Kidney (tissue), 13 donors: ENCODE measurements at regions not wholly inside any gene's neighbourhood (a gene's known extent, or its start where the extent isn't known, plus 50 kb on each side); places are given as distances from the start of the nearest gene placed in this dataset.
"Not testable (repeated sequence)": the region's sequence is repeated elsewhere in the genome, so short reads cannot be mapped to it uniquely, and the experiment has no call there.

ENCODE experiments used
- DNase-seq, 5 donors: peaks; one replicate each; pipeline ENCODE4 v3.0.0-alpha.2; 2013 to 2020
- FAIRE-seq: peaks from 2 replicates; lab custom pipeline; 2012; peaks lifted over from hg19 to GRCh38; lab: Jason Lieb, UNC
- H3K27ac ChIP-seq, 2 donors: one replicate each; pipeline ENCODE4 v1.7.0; 2013; ENCODE audit warnings: low read depth in 2 of 2, low read length in 2 of 2, inconsistent platforms in 1 of 2
- H3K27me3 ChIP-seq: one replicate; pipeline ENCODE4 v1.7.1; 2013; ENCODE audit warnings: low read length, inconsistent platforms; ENCODE audit not compliant: control insufficient read depth, insufficient read depth
- H3K36me3 ChIP-seq, 3 donors: one replicate each; pipeline versions ENCODE4 v1.7.0 to v1.7.1; 2013; ENCODE audit warnings: low read length in 3 of 3, control low read depth in 1 of 3, inconsistent platforms in 1 of 3; ENCODE audit not compliant: insufficient read depth in 3 of 3, control insufficient read depth in 2 of 3
- H3K4me1 ChIP-seq, 3 donors: one replicate each; pipeline versions ENCODE4 v1.7.0 to v1.7.1; 2013; ENCODE audit warnings: low read length in 3 of 3, inconsistent platforms in 1 of 3, low read depth in 1 of 3; ENCODE audit not compliant: control insufficient read depth in 2 of 3, insufficient read depth in 2 of 3
- H3K4me3 ChIP-seq, 3 donors: one replicate each; pipeline versions ENCODE4 v1.7.0 to v1.8.1; 2013; ENCODE audit warnings: low read length in 3 of 3, control low read depth in 1 of 3, inconsistent platforms in 1 of 3
- H3K9ac ChIP-seq, 3 donors: one replicate each; pipeline versions ENCODE4 v1.7.0 to v1.7.1; 2013; ENCODE audit warnings: low read length in 3 of 3, control low read depth in 1 of 3, inconsistent platforms in 1 of 3
- H3K9me3 ChIP-seq, 3 donors: one replicate each; pipeline versions ENCODE4 v1.7.0 to v1.7.1; 2013; ENCODE audit warnings: low read length in 3 of 3, control low read depth in 1 of 3, inconsistent platforms in 1 of 3; ENCODE audit not compliant: control insufficient read depth in 2 of 3, insufficient read depth in 1 of 3
- intact Hi-C: fragments of 100-400 bp; cut with DNase I; formaldehyde crosslinking; loops from one replicate; pipeline ENCODE4 v1.11.1; 2022
- TF ChIP-seq, protein P1 (sequence below): IDR thresholded peaks from 3 replicates; pipeline ENCODE4 v1.5.1; 2012; ENCODE audit warnings: mild to moderate bottlenecking, moderate library complexity, borderline replicate concordance; ENCODE audit not compliant: insufficient read depth; ENCODE audit errors: extremely low read depth
- donor health status: control.
- donor health status: control.
- donor health status: control.
- donor health status: control.
- donor health status: control.
- donor health status: DM: yes; HTN: yes; CAD: no.
- donor health status: Normal renal cell carcinoma (clear cell type).

DNA sequence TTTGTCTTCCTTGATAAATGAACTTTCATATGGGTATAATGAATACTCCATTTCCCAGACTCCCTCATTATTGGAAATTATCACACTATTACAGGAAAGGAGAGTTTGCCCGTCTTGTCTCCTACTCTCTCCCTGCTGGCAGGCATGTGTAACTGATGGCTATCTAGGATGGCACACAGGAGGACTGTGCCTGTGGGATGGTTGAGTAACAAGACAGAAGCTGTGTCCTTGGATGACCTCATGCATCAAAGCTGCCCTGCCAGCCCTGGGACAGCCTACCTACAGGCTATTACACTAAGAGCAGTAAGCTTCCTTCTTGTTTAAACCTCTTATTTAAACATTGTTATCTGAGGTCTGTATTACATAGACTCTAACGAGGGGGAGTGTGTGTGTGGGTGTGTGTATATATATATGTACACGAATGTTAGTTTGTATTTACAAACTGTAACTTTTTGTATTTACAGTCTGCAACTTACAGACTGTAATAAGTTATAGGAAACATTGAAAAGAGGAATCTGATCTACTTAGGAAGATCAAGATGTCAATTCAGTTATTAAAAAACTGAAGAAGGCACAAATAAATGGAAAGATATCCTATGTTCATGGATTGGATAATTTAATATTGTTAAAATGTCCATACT lies 247.6 kb upstream of the ACO1 start:
- Histone ChIP-seq H3K4me3 (no peak overlapping the region), H3K4me1 (no peaks in the 10 kb centered on the region), H3K27ac (no peak overlapping the region), H3K9ac (no peak overlapping the region), H3K9me3 (no peaks in the 10 kb centered on the region), H3K36me3 (no peaks in the 10 kb centered on the region), H3K27me3 (no peaks in the 10 kb centered on the region)
- intact Hi-C loops, result no loop called here
- TF ChIP-seq, protein P1, sequence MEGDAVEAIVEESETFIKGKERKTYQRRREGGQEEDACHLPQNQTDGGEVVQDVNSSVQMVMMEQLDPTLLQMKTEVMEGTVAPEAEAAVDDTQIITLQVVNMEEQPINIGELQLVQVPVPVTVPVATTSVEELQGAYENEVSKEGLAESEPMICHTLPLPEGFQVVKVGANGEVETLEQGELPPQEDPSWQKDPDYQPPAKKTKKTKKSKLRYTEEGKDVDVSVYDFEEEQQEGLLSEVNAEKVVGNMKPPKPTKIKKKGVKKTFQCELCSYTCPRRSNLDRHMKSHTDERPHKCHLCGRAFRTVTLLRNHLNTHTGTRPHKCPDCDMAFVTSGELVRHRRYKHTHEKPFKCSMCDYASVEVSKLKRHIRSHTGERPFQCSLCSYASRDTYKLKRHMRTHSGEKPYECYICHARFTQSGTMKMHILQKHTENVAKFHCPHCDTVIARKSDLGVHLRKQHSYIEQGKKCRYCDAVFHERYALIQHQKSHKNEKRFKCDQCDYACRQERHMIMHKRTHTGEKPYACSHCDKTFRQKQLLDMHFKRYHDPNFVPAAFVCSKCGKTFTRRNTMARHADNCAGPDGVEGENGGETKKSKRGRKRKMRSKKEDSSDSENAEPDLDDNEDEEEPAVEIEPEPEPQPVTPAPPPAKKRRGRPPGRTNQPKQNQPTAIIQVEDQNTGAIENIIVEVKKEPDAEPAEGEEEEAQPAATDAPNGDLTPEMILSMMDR, result no peak
- DNase-seq (no peak), FAIRE-seq (no peak)

DNA sequence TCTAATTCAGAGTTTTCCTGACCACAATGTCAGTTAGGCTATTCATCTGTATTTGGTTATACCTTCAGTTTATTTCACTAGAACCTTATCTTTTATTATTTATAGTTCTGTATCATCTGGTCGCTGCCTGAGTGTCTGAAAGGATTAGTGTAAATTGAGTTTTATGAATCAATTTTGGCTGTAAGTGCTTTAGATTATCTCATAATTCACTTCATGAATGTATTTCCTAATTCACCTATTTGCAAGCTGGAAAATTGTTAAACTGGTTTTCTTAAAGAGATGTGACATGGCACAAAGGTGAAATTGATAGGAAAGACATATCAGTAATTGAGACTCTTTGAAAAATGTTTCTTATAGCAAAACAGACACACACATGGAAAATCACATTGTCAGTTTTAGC lies 242.4 kb upstream of the ACO1 start:
- no peaks in the 10 kb centered on the region for H3K4me1 ChIP-seq
- no peak overlapping the region for H3K9ac ChIP-seq
- no peak overlapping the region for H3K4me3 ChIP-seq
- FAIRE-seq (no peak), DNase-seq (no peak)
- no peaks in the 10 kb centered on the region for H3K36me3 ChIP-seq
- H3K9me3 ChIP-seq, result no peaks in the 10 kb centered on the region
- TF ChIP-seq, protein P1, result no peak
- H3K27me3 ChIP-seq, result no peaks in the 10 kb centered on the region
- H3K27ac ChIP-seq, result no peak overlapping the region
- intact Hi-C loops, result no loop called here

DNA sequence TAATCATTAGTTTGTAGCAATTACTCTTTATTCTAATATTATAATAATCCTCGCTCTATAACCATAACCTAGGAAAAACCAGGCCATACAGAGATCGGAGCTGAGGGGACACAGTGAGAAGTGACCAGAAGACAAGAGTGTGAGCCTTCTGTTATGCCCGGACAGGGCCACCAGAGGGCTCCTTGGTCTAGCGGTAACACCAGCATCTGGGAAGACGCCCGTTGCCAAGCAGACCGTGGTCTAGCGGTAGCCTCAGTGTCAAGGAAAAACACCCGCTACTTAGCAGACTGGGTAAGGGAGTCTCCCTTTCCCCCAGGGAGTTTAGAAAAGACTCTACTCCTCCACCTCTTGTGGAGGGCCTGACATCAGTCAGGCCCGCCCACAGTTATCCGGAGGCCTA lies 235.9 kb upstream of the ACO1 start:
- H3K27me3 ChIP-seq, H3K27ac ChIP-seq, DNase-seq, H3K4me3 ChIP-seq, H3K9me3 ChIP-seq, H3K36me3 ChIP-seq, FAIRE-seq, H3K4me1 ChIP-seq, H3K9ac ChIP-seq, intact Hi-C loops: not testable (repeated sequence)

DNA sequence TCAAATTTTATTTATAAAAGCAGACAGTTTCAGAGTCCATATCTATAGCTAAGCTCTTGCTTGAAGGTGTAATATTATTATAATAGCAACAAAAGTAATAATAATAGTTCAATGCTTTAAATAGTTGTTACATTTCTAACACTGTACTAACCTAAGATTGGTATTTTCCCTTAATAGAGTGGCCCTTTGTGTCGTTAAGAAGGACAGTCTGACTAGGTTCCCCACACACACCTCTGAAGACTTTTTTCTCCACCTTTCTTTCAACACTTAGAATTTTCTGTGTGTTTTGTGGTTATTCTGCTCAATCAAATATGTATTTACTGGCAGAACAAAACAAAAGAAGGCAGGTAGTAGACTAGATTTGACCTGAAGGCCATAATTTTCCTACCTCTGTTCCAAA lies 223.2 kb upstream of the ACO1 start:
- Histone ChIP-seq H3K9me3 (no peaks in the 10 kb centered on the region), H3K4me1 (no peaks in the 10 kb centered on the region), H3K4me3 (no peak overlapping the region), H3K27me3 (no peaks in the 10 kb centered on the region), H3K27ac (no peak overlapping the region), H3K36me3 (no peaks in the 10 kb centered on the region), H3K9ac (no peak overlapping the region)
- FAIRE-seq (no peak), DNase-seq (no peak)
- intact Hi-C loops, result no loop called here
- TF ChIP-seq, protein P1, result no peak
